ENCODE measurements at regions not wholly inside any gene's neighbourhood (a gene's known extent, or its start where the extent isn't known, plus 50 kb on each side); places are given as distances from the start of the nearest gene placed in this dataset.
"Not testable (repeated sequence)": the region's sequence is repeated elsewhere in the genome, so short reads cannot be mapped to it uniquely, and the experiment has no call there.

DNA sequence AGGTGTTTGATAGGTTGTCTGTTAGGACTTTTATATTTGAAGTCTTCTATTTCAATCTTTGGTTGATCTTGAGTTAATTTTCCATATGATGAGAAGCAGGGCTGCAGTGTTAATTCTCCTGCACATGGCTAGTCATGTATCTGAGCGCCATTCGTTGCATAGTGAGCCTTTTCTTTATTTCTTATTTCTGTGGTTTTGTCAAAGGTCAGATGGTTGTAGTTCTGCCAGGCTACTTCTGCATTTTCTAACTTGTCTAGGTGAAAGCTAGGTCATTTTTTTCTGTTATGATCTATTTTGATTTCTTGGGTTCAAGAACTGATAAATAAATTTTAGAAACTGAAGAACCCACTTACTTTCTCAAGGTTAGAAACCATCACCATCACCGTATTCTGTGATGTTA lies 56.7 kb downstream of the CCDC74A start:
- no peak for DNase-seq

DNA sequence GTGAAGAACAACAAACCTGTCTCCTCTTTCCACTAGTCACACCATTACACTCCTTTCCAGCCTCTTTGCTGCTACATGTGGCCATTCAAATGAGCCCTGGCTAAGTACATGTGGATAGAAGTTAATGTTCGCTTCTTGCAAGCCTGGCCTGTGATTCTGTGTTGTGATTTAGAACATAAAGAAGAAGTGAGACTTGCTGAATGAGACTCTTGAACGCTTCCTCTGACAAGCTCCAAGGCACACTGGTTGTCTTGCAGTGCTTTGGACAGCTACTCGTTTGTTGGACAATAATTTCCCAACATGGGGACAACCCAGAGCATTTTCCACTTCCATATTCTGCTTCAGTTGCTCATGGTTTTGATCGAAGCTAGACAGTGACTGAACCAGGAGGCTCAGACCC lies 57.3 kb downstream of the CCDC74A start:
- DNase-seq: no peak

DNA sequence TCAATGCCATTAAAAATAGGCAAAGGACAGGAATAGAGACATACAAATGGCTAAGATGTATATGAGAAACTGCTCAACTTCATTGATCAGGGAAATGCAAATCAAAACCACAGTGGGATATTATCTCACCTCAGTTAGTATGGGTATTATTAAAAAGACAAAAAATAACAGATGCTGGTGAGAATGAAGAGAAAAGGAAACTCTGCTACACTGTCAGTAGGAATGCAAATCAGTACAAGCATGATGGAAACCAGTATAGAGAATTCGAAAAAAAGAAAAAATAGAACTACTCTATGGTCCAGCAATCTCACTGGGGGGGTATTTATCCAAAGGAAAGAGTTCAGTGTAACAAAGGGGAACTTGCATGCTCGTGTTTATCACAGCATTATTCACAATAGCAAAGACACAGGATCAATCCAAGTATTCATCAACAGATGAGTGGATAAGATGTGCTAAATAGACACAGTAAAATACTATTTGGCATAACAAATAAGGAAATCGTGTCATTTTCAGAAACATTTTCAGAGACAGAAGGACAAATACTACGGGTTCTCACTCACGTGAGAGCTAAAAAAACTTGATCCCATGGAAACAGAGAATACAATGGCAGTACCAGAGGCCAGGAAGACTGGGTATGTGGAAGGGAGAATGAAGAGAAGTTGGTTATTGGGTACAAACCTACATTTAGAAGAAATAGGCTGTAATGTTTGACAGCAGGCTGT lies 60.6 kb downstream of the CCDC74A start:
- DNase-seq: no peak

DNA sequence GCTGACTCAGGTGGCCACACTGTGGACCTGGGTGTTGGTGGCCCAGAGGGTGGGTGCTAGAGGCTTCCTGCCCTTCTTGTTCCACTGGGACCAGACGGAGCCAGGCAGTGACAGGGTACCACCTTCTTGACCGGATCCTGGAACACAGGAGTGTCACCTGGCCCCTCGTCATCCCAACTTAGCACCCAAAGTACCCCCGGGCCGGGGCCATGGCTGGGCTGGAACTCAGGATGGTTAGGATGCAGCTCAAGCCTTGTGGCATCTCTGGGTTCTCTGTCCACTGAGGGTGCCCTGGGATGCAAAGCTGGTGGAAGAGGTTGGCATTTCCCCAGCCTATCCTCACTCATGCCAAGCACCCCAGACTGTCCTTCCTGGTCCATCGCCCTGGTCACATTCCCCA lies 61.4 kb downstream of the CCDC74A start:
- DNase-seq: not testable (repeated sequence)

DNA sequence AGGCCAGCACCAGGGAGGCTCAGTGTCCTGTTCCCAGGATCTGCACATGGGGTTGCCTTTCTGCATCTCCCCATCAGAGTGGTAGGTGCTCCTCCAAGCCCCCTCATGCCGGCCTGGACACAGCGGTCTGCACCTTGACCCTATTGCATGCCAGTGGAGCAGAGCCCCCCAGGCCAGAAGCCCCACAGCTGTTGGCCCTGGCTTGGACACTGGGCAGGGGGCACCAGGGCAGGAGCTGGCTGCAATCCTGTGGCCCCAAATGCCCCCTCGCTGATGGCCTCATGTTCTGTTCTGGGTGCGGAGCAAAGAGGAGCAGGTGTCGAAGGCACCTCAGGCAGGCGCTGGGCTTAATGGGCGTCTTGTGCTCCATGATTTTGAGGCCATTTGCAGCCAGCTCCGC lies 62.7 kb downstream of the CCDC74A start:
- DNase-seq: no peak

DNA sequence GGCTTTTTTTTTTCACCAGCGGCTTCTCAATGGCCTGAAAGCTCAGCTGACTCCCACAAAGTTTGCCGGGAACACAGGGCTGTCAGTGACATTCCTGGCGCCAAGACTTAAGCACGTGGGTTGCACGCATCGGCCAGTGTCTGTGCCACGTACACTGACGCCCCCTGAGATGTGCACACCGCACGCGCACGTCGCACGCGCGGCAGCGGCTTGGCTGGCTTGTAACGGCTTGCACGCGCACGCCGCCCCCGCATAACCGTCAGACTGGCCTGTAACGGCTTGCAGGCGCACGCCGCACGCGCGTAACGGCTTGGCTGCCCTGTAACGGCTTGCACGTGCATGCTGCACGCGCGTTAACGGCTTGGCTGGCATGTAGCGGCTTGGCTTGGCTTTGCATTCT lies 63.2 kb downstream of the CCDC74A start:
- DNase-seq: no peak

DNA sequence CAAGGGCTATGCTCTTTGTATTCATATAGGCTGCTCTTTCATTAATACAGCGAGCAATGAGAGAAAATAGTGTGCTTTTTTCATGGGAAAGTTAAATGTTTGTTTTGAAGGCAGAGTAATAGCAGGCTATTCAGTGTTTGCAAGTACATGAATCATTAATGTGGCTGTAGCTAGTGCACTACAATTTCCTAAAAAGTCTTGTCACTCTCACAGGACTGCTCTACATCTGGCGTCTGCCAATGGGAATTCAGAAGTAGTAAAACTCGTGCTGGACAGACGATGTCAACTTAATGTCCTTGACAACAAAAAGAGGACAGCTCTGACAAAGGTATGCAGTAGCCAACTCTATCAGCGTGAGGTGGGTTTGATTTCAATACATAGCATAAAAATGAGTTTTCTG lies 68.9 kb downstream of the CCDC74A start:
- DNase-seq: not testable (repeated sequence)

DNA sequence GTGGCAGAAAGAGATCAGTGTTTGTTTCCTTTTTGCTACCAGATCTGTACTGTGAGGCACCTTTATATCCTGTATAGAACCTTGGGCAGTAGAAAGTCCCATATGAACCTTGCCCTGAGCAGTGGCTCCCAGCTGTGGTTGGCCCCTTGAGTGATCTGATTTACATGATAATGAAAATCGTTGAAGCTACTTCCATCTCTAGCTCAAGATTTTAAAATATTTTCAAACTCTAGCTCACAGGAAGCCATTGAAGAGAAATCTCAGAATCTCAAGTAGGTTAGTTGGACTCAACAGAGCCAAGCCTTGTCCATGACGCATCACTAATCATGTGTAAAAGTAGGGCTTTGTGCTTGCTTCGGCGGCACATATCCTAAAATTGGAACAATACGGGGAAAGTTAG lies 74.8 kb downstream of the CCDC74A start:
- DNase-seq: not testable (repeated sequence)

DNA sequence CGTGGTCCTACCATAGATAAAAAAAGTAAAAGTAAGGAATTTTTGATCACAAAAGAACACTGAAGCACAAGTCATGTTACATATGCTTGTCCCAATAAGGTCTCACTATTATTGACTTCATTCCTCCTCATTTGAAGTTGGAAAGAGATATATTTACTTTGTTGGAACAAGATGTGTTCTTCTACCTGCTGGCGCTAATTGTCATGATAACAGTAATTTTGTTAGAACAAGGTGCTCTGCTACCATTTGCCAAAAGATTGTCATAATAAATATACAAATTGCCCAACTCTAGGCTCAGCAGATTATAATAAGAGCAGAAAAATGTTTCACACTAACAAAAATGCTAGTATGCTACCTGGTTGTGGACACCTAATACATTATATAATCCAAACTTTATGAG lies 77.0 kb downstream of the CCDC74A start:
- not testable (repeated sequence) for DNase-seq

DNA sequence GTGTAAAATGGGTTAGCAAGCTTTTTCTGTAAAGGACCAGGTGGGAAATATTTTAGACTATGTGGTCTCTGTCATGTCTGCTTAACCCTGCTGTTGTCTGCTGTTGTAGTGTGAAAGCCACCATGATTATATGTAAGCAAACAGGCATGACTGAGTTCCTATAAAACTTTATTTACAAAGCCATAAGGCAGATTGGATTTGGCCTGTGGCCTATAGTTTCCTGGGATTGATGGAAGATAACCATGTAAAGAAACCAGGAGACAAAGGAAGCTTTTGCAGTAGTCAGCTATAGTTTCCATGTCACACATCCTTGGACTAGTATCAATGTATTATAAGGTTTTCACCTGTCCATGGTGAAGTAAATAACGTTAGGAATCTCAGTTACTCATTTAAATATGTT lies 78.7 kb downstream of the CCDC74A start:
- not testable (repeated sequence) for DNase-seq

DNA sequence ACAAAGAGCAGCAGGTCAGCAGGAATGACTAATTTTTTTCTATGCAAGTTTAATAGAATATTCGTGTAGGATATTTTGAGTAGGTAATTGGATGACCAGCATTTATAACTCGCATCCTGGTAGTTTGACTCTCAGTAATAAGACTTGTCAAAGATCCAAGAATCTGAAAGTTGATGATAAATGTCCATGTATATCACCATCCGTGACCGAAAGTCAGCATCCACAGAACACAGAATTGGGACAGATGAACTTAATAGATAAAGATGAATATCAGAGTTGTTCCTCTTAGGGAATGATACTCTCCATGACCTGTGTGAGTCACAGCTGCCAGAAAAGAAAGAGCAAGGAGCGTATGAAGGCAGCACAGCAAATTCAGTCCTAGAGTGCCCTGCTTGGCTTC lies 79.4 kb downstream of the CCDC74A start:
- DNase-seq: peak; percentile 13

DNA sequence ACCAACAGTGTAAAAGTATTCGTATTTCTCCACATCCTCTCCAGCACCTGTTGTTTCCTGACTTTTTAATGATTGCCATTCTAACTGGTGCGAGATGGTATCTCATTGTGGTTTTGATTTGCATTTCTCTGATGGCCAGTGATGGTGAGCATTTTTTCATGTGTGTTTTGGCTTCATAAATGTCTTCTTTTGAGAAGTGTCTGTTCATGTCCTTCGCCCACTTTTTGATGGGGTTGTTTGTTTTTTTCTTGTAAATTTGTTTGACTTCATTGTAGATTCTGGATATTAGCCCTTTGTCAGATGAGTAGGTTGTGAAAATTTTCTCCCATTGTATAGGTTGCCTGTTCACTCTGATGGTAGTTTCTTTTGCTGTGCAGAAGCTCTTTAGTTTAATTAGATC lies 86.9 kb downstream of the CCDC74A start:
- DNase-seq: not testable (repeated sequence)

DNA sequence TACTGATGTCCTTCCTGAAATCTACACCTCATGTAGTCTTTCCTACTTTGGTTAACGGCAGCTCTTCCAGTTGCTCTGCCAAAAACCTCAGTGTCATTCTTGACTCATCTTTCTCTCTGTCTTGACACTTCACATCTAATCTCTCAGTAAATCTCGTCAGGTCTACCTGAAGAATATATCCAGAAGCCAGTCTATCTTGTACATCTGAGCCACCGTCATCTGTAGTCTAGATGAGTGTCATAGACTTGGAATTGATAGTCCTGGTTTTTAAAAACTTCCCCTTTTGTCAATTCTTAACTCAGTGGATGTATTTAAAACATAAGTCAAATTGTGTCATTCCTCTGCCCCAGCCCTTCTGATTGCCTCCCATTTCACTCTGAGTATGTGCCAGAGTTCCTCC lies 90.6 kb downstream of the CCDC74A start:
- not testable (repeated sequence) for DNase-seq

DNA sequence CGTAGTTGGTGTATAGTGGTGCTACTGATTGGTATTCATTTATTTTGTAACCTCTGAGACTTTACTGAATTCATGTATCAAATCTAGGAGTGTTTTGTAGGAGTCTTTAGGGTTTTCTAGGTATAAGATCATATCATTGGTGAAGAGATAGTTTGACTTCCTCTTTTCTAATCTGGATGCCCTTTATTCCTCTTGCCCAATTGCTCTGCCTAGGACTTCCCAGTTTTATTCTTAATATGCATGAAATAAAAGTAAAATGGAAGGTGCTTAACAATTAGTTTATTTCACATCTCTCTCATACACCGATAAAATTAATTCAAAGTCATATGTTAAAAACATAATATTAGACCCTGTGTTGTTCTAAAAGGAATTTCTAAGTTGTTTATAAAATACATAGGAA lies 95.2 kb downstream of the CCDC74A start:
- DNase-seq: not testable (repeated sequence)

DNA sequence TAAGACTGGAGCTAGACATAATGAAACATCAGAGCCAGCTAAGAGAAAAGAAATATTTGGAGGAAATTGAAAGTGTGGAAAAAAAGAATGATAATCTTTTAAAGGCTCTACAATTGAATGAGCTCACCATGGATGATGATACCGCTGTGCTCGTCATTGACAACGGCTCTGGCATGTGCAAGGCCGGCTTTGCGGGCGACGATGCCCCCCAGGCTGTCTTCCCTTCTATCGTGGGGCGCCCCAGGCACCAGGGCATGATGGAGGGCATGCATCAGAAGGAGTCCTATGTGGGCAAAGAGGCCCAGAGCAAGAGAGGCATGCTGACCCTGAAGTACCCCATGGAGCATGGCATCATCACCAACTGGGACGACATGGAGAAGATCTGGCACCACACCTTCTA lies 98.3 kb downstream of the CCDC74A start:
- DNase-seq: not testable (repeated sequence)

DNA sequence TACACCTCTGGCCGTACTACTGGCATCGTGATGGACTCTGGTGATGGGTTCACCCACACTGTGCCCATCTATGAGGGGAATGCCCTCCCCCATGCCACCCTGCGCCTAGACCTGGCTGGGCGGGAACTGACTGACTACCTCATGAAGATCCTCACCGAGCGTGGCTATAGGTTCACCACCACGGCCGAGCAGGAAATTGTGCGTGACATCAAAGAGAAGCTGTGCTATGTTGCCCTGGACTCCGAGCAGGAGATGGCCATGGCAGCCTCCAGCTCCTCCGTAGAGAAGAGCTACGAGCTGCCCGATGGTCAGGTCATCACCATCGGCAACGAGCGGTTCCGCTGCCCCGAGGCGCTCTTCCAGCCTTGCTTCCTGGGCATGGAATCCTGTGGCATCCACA lies 98.9 kb downstream of the CCDC74A start:
- DNase-seq: not testable (repeated sequence)

DNA sequence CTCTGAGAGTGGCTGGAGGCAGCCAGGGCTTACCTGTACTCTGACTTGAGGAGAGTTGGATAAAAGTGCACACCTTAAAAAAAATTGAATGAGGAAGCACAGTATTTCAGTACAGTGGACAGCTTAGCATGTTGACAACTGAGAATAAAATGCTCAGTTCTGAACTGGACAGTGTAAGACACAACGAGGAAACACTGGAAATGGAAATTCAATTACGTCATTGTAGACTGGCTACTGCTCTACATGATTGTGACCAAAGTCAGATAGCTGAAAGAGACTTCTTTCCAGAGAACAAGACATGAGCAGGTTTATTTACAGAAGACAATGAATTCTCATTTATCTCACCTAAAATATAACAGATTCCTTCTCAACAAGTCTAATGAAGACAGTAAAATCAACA lies 100.1 kb downstream of the CCDC74A start:
- not testable (repeated sequence) for DNase-seq

DNA sequence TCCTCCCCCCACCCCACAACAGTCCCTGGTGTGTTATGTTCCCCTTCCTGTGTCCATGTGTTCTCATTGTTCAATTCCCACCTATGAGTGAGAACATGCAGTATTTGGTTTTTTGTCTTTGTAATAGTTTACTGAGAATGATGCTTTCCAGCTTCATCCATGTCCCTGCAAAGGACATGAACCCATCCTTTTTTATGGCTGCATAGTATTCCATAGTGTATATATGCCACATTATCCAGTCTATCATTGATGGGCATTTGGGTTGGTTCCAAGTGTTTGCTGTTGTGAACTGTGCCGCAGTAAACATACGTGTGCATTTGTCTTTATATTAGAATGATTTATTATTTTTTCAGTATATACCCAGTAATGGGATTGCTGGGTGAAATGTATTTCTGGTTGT lies 104.0 kb downstream of the CCDC74A start:
- DNase-seq: not testable (repeated sequence)

DNA sequence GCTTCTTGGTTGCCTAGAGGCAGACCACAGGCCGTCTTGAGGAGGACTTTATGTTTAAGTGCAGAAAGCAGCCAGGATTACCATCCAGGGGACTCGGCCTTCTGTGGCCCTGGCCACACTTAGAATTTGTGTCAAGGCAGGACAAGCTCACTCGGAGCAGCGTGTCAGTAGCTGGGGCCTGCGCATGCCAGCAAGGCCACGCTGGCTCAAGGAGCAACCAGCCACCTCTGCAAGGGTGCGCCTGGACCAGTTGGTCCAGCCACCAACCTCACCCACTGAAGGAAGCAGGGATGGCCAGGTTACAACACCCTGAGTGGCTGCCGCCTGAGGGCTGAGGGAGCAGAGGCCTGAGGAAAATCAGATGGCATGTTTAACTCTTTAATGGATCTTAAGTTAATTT lies 105.7 kb downstream of the CCDC74A start:
- not testable (repeated sequence) for DNase-seq

DNA sequence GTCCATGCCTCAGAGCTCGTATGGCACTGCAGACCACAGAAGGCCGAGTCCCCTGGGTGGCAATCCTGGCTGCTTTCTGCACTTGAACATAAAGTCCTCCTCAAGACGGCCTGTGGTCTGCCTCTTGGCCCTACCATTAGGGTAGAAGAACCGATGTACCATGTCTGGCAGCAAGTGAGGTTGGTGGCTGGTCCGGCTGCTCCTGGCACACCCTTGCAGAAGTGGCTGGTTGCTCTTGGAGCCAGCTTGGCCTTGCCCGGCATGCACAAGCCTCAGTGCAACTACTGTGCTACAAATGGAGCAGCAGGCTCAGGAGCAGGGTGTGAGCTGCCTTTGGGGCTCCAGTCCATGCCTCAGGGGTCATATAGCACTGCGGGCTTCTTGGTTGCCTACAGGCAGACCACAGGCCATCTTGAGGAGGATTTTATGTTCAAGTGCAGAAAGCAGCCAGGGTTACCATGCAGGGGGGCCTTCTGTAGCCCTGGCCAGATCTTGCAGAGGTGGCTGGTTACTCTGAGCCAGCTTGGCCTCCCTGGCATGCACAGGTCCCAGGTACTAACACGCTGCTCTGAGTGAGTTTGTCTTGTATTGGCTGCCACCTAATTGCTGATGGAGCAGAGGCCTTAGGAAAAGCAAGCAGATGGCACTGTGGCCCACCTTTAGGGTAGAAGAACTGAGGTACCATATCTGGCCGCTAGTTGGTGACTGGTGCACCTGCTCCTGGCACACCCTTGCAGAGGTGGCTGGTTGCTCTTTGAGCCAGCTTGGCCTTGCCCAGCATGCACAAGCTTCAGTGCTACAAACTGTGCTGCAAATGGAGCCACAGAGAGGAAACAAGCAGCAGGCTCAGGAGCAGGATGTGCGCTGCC lies 106.4 kb downstream of the CCDC74A start:
- not testable (repeated sequence) for DNase-seq

DNA sequence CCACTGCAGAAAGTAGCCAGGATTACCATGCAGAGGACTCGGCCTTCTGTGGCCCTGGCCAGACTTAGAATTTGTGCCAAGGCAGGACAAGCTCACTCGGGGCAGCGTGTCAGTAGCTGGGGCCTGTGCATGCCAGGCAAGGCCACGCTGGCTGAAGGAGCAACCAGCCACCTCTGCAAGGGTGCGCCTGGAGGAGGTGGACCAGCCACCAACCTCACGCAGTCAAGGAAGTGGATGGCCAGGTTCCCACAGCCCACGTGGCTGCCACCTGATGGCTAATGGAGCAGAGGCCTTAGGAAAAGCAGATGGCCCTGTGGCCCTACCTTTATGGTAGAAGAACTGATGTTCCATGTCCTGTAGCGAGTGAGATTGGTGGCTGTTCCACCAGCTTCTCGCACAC lies 107.9 kb downstream of the CCDC74A start:
- no peak for DNase-seq

DNA sequence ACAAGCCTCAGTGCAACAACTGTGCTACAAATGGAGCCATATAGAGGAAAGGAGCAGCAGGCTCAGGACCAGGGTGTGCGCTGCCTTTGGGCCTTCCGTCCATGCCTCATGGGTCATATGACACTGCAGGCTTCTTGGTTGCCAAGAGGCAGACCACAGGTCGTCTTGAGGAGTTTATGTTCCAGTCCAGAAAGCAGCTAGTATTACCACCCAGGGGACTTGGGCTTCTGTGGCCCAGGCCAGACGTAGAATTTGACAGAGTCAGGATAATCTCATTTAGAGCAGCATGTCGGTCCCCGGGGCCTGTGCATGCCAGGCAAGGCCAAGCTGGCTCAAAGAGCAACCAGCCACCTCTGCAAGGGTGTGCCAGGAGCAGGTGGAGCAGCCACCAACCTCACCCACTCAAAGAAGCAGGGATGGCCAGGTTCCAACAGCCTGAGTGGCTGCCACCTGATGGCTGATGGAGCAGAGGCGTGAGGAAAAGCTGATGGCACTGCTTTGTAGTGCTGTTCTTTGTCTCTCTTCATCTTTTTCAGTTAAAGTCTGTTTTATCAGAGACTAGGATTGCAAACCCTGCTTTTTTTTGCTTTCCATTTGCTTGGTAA lies 109.1 kb downstream of the CCDC74A start:
- DNase-seq: not testable (repeated sequence)

DNA sequence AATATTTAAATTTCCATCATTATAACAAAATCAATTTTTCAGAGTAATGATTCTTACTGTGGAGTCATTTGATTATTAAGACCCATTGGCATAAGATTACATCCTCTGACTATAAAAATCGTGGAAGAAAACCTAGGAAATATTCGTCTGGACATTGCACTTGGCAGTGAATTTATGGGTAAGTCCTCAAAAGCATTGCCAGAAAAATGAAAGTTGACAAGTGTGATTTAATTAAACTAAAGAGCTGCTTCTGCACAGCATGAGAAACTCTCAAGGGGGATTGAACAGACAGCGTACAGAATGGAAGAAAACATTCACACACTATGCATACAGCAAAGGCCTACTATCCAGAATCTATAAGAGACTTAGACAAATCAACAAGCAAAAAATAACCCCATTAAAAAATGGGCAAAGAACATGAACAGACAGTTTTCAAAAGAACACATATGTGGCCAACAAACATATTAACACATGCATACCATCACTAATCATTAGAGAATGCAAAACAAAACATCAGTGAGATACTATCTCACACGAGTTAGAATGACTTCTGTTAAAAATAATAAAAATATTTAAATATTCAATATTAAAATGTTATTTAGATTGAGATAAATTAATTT lies 111.4 kb downstream of the CCDC74A start:
- DNase-seq: not testable (repeated sequence)
